NCI-H524 treated with DMSO at 0.1 percent for 48 hours (cell line): ENCODE measurements at regions not wholly inside any gene's neighbourhood (a gene's known extent, or its start where the extent isn't known, plus 50 kb on each side); places are given as distances from the start of the nearest gene placed in this dataset.
A peak's percentile ranks its signal among the peaks of the same experiment; 100 is the strongest.
"Not testable (repeated sequence)": the region's sequence is repeated elsewhere in the genome, so short reads cannot be mapped to it uniquely, and the experiment has no call there.

Source experiments
- DNase-seq: peaks from one replicate; lab custom pipeline; 2025; lab: John Stamatoyannopoulos, UW

- DNase-seq: no peak
Observed at GRCh38 chr2:225244933-225245332, 154.6 kb upstream of the NYAP2 start.

- no peak for DNase-seq
Observed at GRCh38 chr2:225236769-225237323, 162.7 kb upstream of the NYAP2 start.

- no peak for DNase-seq
Observed at GRCh38 chr2:225233234-225233633, 166.3 kb upstream of the NYAP2 start.

GRCh38 chr2:225231900-225232299 lies 167.6 kb upstream of the NYAP2 start:
- no peak for DNase-seq

- not testable (repeated sequence) for DNase-seq
Observed at GRCh38 chr2:225229346-225229745, 170.2 kb upstream of the NYAP2 start.

GRCh38 chr2:225226441-225226840 lies 173.1 kb upstream of the NYAP2 start:
- no peak for DNase-seq

GRCh38 chr2:225223301-225223700 lies 176.2 kb upstream of the NYAP2 start:
- DNase-seq: no peak

GRCh38 chr2:225207471-225207870 lies 165.2 kb upstream of the DOCK10 start:
- DNase-seq: no peak

- peak; percentile 89 for DNase-seq
Observed at GRCh38 chr2:225207043-225207442, 164.8 kb upstream of the DOCK10 start.

- no peak for DNase-seq
Observed at GRCh38 chr2:225196579-225196978, 154.3 kb upstream of the DOCK10 start.

GRCh38 chr2:225192869-225193268 lies 150.6 kb upstream of the DOCK10 start:
- no peak for DNase-seq

- DNase-seq: no peak
Observed at GRCh38 chr2:225190987-225191386, 148.7 kb upstream of the DOCK10 start.

- DNase-seq: no peak
Observed at GRCh38 chr2:225184948-225185347, 142.7 kb upstream of the DOCK10 start.

GRCh38 chr2:225182126-225182525 lies 139.9 kb upstream of the DOCK10 start:
- no peak for DNase-seq

- DNase-seq: no peak
Observed at GRCh38 chr2:225177098-225177497, 134.8 kb upstream of the DOCK10 start.

- DNase-seq: peak; percentile 39
Observed at GRCh38 chr2:225173909-225174308, 131.6 kb upstream of the DOCK10 start.

- DNase-seq: no peak
Observed at GRCh38 chr2:225171350-225171749, 129.1 kb upstream of the DOCK10 start.

GRCh38 chr2:225170162-225170561 lies 127.9 kb upstream of the DOCK10 start:
- no peak for DNase-seq

GRCh38 chr2:225169396-225169795 lies 127.1 kb upstream of the DOCK10 start:
- no peak for DNase-seq

GRCh38 chr2:225165052-225165451 lies 122.8 kb upstream of the DOCK10 start:
- DNase-seq: no peak

- peak; percentile 29 for DNase-seq
Observed at GRCh38 chr2:225164401-225165050, 122.3 kb upstream of the DOCK10 start.

GRCh38 chr2:225158360-225158759 lies 116.1 kb upstream of the DOCK10 start:
- no peak for DNase-seq

- DNase-seq: no peak
Observed at GRCh38 chr2:225156853-225157451, 114.7 kb upstream of the DOCK10 start.

- no peak for DNase-seq
Observed at GRCh38 chr2:225140723-225141122, 98.5 kb upstream of the DOCK10 start.
